ENCODE measurements at regions not wholly inside any gene's neighbourhood (a gene's known extent, or its start where the extent isn't known, plus 50 kb on each side); places are given as distances from the start of the nearest gene placed in this dataset.
"Not testable (repeated sequence)": the region's sequence is repeated elsewhere in the genome, so short reads cannot be mapped to it uniquely, and the experiment has no call there.

GRCh38 chrX:3875638-3876037 is 162.2 kb upstream of the PRKX start:
- DNase-seq (ENCODE audit: low read depth, low spot score); H3K4me3 ChIP-seq (ENCODE audit: low read length): not testable (repeated sequence)

GRCh38 chrX:3872226-3872879 is 158.9 kb upstream of the PRKX start:
- not testable (repeated sequence) for DNase-seq (ENCODE audit: low read depth, low spot score); H3K4me3 ChIP-seq (ENCODE audit: low read length)

- H3K4me3 ChIP-seq (ENCODE audit: low read length); DNase-seq (ENCODE audit: low read depth, low spot score): not testable (repeated sequence)
Measured at GRCh38 chrX:3867067-3867831, 153.8 kb upstream of the PRKX start.

- H3K4me3 ChIP-seq (ENCODE audit: low read length); DNase-seq (ENCODE audit: low read depth, low spot score): not testable (repeated sequence)
Measured at GRCh38 chrX:3858332-3858731, 144.9 kb upstream of the PRKX start.

- not testable (repeated sequence) for DNase-seq (ENCODE audit: low read depth, low spot score); H3K4me3 ChIP-seq (ENCODE audit: low read length)
Measured at GRCh38 chrX:3843522-3844145, 130.2 kb upstream of the PRKX start.

- peak overlapping the region; percentile 42 for H3K4me3 ChIP-seq (ENCODE audit: low read length)
- not testable (repeated sequence) for DNase-seq (ENCODE audit: low read depth, low spot score)
Measured at GRCh38 chrX:3842822-3843521, 129.5 kb upstream of the PRKX start.

GRCh38 chrX:3838754-3839153 is 125.3 kb upstream of the PRKX start:
- DNase-seq (ENCODE audit: low read depth, low spot score); H3K4me3 ChIP-seq (ENCODE audit: low read length): not testable (repeated sequence)

GRCh38 chrX:3837958-3838643 is 124.7 kb upstream of the PRKX start:
- H3K4me3 ChIP-seq (ENCODE audit: low read length); DNase-seq (ENCODE audit: low read depth, low spot score): not testable (repeated sequence)

GRCh38 chrX:3837211-3837610 is 123.8 kb upstream of the PRKX start:
- H3K4me3 ChIP-seq (ENCODE audit: low read length); DNase-seq (ENCODE audit: low read depth, low spot score): not testable (repeated sequence)

- not testable (repeated sequence) for H3K4me3 ChIP-seq (ENCODE audit: low read length); DNase-seq (ENCODE audit: low read depth, low spot score)
Measured at GRCh38 chrX:3833761-3834542, 120.5 kb upstream of the PRKX start.

- not testable (repeated sequence) for DNase-seq (ENCODE audit: low read depth, low spot score)
Measured at GRCh38 chrX:3830020-3830419, 116.6 kb upstream of the PRKX start.

GRCh38 chrX:3829041-3829531 is 115.6 kb upstream of the PRKX start:
- not testable (repeated sequence) for H3K4me3 ChIP-seq (ENCODE audit: low read length)

More at GRCh38 chrX:3830020-3830419, 116.6 kb upstream of the PRKX start:
- not testable (repeated sequence) for H3K4me3 ChIP-seq (ENCODE audit: low read length)

GRCh38 chrX:3828378-3829040 is 115.1 kb upstream of the PRKX start:
- not testable (repeated sequence) for DNase-seq (ENCODE audit: low read depth, low spot score); H3K4me3 ChIP-seq (ENCODE audit: low read length)

More at GRCh38 chrX:3829041-3829531, 115.6 kb upstream of the PRKX start:
- not testable (repeated sequence) for DNase-seq (ENCODE audit: low read depth, low spot score)

- not testable (repeated sequence) for DNase-seq (ENCODE audit: low read depth, low spot score); H3K4me3 ChIP-seq (ENCODE audit: low read length)
Measured at GRCh38 chrX:3824008-3824407, 110.6 kb upstream of the PRKX start.

- no peak overlapping the region for H3K4me3 ChIP-seq (ENCODE audit: low read length)
- no peak for DNase-seq (ENCODE audit: low read depth, low spot score)
Measured at GRCh38 chrX:3820167-3820566, 106.7 kb upstream of the PRKX start.

- not testable (repeated sequence) for DNase-seq (ENCODE audit: low read depth, low spot score); H3K4me3 ChIP-seq (ENCODE audit: low read length)
Measured at GRCh38 chrX:3817480-3817879, 104.0 kb upstream of the PRKX start.

GRCh38 chrX:3815896-3816664 is 102.6 kb upstream of the PRKX start:
- no peak for DNase-seq (ENCODE audit: low read depth, low spot score)
- peak overlapping the region; percentile 63 for H3K4me3 ChIP-seq (ENCODE audit: low read length)

All from Jurkat, Clone E6-1 (cell line).